GM12865 (cell line): ENCODE measurements at regions not wholly inside any gene's neighbourhood (a gene's known extent, or its start where the extent isn't known, plus 50 kb on each side); places are given as distances from the start of the nearest gene placed in this dataset.

Source experiments
- DNase-seq: peaks from one replicate; pipeline ENCODE4 v3.0.0; 2010; ENCODE audit warnings: low read depth
- H3K4me3 ChIP-seq: 2 replicates; pipeline ENCODE4 v1.5.1; 2011; ENCODE audit warnings: mild to moderate bottlenecking, low read depth, low read length, control low read depth
- CTCF ChIP-seq: IDR thresholded peaks from 2 replicates; pipeline ENCODE4 v1.5.1; 2011; ENCODE audit warnings: low read length, control low read depth, low read depth, inconsistent platforms; ENCODE audit not compliant: insufficient read depth; ENCODE audit errors: missing control alignments

- no peak for TF ChIP-seq CTCF
- DNase-seq, result no peak
- no peak overlapping the region for H3K4me3 ChIP-seq
Observed at GRCh38 chr11:69916806-69917387, 97.7 kb upstream of the FGF3 start.

GRCh38 chr11:69917529-69917928, 98.3 kb upstream of the FGF3 start:
- H3K4me3 ChIP-seq, result no peak overlapping the region
- no peak for TF ChIP-seq CTCF
- no peak for DNase-seq

GRCh38 chr11:69918231-69918937, 99.2 kb upstream of the FGF3 start:
- H3K4me3 ChIP-seq, result no peak overlapping the region
- no peak for TF ChIP-seq CTCF
- no peak for DNase-seq

GRCh38 chr11:69918938-69919650, 99.9 kb upstream of the FGF3 start:
- DNase-seq, result peak; percentile 60
- peak; percentile 78 for TF ChIP-seq CTCF
- no peak overlapping the region for H3K4me3 ChIP-seq

- H3K4me3 ChIP-seq, result no peak overlapping the region
- DNase-seq, result no peak
- no peak for TF ChIP-seq CTCF
Observed at GRCh38 chr11:69919659-69920344, 100.6 kb upstream of the FGF3 start.

- no peak for TF ChIP-seq CTCF
- no peak overlapping the region for H3K4me3 ChIP-seq
- no peak for DNase-seq
Observed at GRCh38 chr11:69920345-69921127, 101.3 kb upstream of the FGF3 start.
